RWPE1 (cell line): ENCODE measurements at regions not wholly inside any gene's neighbourhood (a gene's known extent, or its start where the extent isn't known, plus 50 kb on each side); places are given as distances from the start of the nearest gene placed in this dataset.
"Not testable (repeated sequence)": the region's sequence is repeated elsewhere in the genome, so short reads cannot be mapped to it uniquely, and the experiment has no call there.

Experiments used
- CTCF ChIA-PET: fragments of 350-600 bp; sonication (Branson Sonifier 250); formaldehyde crosslinking; extraction: SDS; loops from one replicate; lab custom pipeline; 2021; lab: Yijun Ruan, JAX
- POLR2A ChIA-PET: fragments of 400-600 bp; formaldehyde crosslinking; extraction: SDS; loops from one replicate; lab custom pipeline; 2020; ENCODE audit warnings: antibody characterized with exemption; ENCODE audit not compliant: low non-redundant PET; lab: Yijun Ruan, JAX
- DNase-seq: peaks from one replicate; pipeline ENCODE4 v3.0.0; 2012; ENCODE audit warnings: low spot score
- H3K27ac ChIP-seq: fragments of 450-650 bp; 2 replicates; pipeline ENCODE4 v1.5.1; 2017
- CTCF ChIP-seq: fragments of 450-650 bp; conservative IDR thresholded peaks from 2 replicates; pipeline ENCODE4 v1.5.1; 2017; ENCODE audit warnings: low read depth, mild to moderate bottlenecking

- POLR2A ChIA-PET = no interaction called here
- CTCF ChIA-PET = no interaction called here
- H3K27ac ChIP-seq = no peak overlapping the region
- TF ChIP-seq CTCF = no peak
- no peak for DNase-seq
Measured at GRCh38 chr2:239719791-239720360, 305.3 kb downstream of the NDUFA10 start.

- CTCF ChIA-PET, DNase-seq, H3K27ac ChIP-seq, POLR2A ChIA-PET: not testable (repeated sequence)
Measured at GRCh38 chr2:239718991-239719390, 306.2 kb downstream of the NDUFA10 start.

GRCh38 chr2:239717706-239718105 lies 307.4 kb downstream of the NDUFA10 start:
- DNase-seq = no peak
- ChIA-PET POLR2A (no interaction called here), CTCF (no interaction called here)
- no peak overlapping the region for H3K27ac ChIP-seq
- no peak for TF ChIP-seq CTCF

- no peak for DNase-seq
- ChIA-PET POLR2A (no interaction called here), CTCF (no interaction called here)
- no peak overlapping the region for H3K27ac ChIP-seq
- TF ChIP-seq CTCF = no peak
Measured at GRCh38 chr2:239717319-239717675, 307.8 kb downstream of the NDUFA10 start.

GRCh38 chr2:239716536-239717318 lies 308.4 kb downstream of the NDUFA10 start:
- POLR2A ChIA-PET = no interaction called here
- no peak for DNase-seq
- CTCF ChIA-PET = no interaction called here
- H3K27ac ChIP-seq = no peak overlapping the region
- no peak for TF ChIP-seq CTCF

GRCh38 chr2:239716009-239716408 lies 309.1 kb downstream of the NDUFA10 start:
- no peak for TF ChIP-seq CTCF
- no peak overlapping the region for H3K27ac ChIP-seq
- ChIA-PET POLR2A (no interaction called here), CTCF (no interaction called here)
- no peak for DNase-seq

- no peak overlapping the region for H3K27ac ChIP-seq
- no peak for DNase-seq
- CTCF ChIA-PET = no interaction called here
- POLR2A ChIA-PET = no interaction called here
- no peak for TF ChIP-seq CTCF
Measured at GRCh38 chr2:239715606-239716005, 309.5 kb downstream of the NDUFA10 start.
